AG04449 (cell line): ENCODE measurements at regions not wholly inside any gene's neighbourhood (a gene's known extent, or its start where the extent isn't known, plus 50 kb on each side); places are given as distances from the start of the nearest gene placed in this dataset.

Experiments
- CTCF ChIA-PET: fragments of 350-600 bp; formaldehyde crosslinking; extraction: SDS; loops from one replicate; lab custom pipeline; 2021; ENCODE audit warnings: antibody characterized with exemption; lab: Yijun Ruan, JAX
- POLR2A ChIA-PET: fragments of 400-600, 350-600 bp; formaldehyde crosslinking; extraction: SDS; loops from one replicate; lab custom pipeline; 2020; ENCODE audit warnings: antibody characterized with exemption, inconsistent platforms; lab: Yijun Ruan, JAX
- DNase-seq: peaks from one replicate; pipeline ENCODE4 v3.0.0-alpha.2; 2010; ENCODE audit warnings: low read depth, low spot score
- H3K4me3 ChIP-seq: 2 replicates; pipeline ENCODE4 v1.5.1; 2011; ENCODE audit warnings: low read depth, mild to moderate bottlenecking, control low read depth, low read length
- TF ChIP-seq, protein P1 (sequence below): IDR thresholded peaks from one replicate; pipeline ENCODE4 v1.5.1; 2011; ENCODE audit warnings: mild to moderate bottlenecking, moderate library complexity, low read length, control low read depth, inconsistent platforms; ENCODE audit not compliant: insufficient read depth; ENCODE audit errors: missing control alignments

DNA sequence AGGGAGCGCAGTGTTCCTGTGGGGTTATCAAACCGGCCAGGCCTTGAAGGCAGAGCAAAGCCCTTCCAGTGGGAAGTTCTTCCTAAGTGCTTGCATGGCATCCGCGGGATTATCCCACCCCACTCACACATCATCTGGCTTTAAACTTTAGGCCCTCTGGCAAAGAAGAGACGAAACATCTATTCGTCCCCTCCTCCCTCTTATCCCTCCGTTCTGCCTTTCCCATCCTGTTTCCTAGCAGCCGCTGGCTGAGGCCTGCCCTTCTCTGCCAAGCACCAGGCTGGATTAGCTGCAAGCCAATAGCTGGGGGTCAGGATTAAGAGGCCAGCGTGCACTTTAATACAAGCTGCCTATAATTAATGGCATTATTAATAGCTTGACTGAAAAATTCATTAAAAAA lies 621.0 kb downstream of the PKHD1 start:
- CTCF ChIA-PET, result no interaction called here
- POLR2A ChIA-PET, result no interaction called here
- no peak overlapping the region for H3K4me3 ChIP-seq
- no peak for DNase-seq
- TF ChIP-seq, protein P1, sequence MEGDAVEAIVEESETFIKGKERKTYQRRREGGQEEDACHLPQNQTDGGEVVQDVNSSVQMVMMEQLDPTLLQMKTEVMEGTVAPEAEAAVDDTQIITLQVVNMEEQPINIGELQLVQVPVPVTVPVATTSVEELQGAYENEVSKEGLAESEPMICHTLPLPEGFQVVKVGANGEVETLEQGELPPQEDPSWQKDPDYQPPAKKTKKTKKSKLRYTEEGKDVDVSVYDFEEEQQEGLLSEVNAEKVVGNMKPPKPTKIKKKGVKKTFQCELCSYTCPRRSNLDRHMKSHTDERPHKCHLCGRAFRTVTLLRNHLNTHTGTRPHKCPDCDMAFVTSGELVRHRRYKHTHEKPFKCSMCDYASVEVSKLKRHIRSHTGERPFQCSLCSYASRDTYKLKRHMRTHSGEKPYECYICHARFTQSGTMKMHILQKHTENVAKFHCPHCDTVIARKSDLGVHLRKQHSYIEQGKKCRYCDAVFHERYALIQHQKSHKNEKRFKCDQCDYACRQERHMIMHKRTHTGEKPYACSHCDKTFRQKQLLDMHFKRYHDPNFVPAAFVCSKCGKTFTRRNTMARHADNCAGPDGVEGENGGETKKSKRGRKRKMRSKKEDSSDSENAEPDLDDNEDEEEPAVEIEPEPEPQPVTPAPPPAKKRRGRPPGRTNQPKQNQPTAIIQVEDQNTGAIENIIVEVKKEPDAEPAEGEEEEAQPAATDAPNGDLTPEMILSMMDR, result no peak

DNA sequence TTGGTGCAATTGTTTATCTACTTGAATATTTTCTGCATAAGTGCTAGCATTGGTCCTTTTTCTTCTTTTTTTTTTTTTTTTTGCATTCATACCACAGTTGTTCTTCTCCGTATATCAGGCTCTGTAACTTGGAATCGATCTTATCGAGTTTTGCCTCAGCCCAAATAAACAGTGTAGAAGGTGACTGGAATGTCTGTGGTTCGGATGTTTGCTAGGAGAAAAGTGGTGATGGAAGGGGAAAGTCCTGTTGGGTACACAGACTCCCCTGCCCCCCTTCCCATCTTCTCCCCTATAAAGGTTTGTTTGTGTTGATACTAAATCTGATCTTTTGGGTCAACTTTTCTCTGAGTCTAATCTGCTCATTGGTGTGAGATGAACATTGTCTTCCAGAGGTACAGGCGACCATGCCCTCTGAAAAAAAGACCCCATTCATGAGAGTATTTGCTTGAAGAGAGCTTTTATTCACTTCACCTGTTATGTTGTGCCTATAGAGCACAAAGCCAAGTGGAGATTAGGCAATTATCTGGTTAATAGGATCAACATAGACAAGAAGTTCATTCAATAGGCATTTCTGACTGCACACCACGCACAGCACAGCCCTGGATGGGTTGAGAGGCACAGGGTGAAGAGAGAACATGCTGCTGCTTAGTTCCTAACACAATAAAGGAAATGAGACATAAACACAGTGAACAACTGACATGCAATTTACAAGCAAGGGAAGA lies 620.0 kb downstream of the PKHD1 start:
- ChIA-PET CTCF (no interaction called here), POLR2A (no interaction called here)
- H3K4me3 ChIP-seq, result no peak overlapping the region
- TF ChIP-seq, protein P1, result no peak
- no peak for DNase-seq

DNA sequence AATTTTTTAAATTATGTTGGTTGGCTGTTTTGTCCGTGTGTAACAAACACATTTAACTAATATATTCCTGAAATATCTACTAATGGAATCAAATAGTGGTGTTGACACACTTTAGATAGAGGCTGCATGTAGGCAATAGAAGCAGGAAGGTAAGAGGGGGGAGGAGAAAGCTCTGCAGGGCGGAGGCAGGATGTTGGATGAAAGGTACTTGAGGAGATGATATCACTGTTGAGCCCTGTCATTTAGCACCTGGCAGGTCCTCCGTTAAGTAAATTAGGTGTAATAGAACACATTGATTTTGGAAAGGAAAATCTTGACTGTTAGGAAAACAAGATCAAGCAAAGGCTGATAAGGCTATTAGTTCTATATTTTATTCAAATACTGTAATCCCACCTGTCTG lies 618.7 kb downstream of the PKHD1 start:
- CTCF ChIA-PET, result no interaction called here
- POLR2A ChIA-PET, result no interaction called here
- TF ChIP-seq, protein P1, result no peak
- DNase-seq, result no peak
- no peak overlapping the region for H3K4me3 ChIP-seq

DNA sequence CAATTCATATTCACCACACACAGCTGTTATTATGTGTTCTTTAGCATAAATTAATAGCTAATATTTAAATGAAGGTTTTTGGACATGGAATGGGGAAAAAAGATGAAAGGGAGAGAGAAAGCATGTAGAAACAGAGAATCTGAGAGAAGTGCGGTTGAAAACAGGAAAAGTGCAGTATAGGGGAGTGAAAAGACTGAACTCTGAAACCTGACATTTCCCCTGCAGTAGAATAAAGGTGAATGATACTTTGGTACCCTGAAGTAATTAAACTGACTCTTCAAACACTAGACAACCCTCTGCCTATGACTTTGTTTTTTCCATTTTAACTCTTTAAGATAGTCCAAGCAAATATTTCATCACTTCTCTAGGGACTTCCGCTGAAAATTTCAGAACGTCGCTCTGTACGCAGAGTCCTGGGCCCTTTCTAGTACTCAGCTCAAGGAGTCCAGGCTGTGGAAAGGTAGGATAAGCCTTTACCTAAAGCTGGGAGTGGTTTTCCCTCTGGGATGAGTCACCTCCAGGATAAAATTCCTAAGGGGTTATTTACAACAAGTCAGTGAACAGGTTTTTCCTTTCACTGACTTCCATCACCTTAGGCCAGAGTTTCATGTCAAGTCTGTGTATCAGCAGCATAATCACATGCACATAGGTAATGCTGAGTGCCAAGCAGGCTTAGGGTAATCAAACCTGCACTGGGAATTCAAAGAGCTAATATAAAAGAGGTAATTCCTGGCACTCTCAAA lies 614.5 kb downstream of the PKHD1 start:
- TF ChIP-seq, protein P1, result no peak
- H3K4me3 ChIP-seq, result no peak overlapping the region
- ChIA-PET POLR2A (no interaction called here), CTCF (no interaction called here)
- no peak for DNase-seq

DNA sequence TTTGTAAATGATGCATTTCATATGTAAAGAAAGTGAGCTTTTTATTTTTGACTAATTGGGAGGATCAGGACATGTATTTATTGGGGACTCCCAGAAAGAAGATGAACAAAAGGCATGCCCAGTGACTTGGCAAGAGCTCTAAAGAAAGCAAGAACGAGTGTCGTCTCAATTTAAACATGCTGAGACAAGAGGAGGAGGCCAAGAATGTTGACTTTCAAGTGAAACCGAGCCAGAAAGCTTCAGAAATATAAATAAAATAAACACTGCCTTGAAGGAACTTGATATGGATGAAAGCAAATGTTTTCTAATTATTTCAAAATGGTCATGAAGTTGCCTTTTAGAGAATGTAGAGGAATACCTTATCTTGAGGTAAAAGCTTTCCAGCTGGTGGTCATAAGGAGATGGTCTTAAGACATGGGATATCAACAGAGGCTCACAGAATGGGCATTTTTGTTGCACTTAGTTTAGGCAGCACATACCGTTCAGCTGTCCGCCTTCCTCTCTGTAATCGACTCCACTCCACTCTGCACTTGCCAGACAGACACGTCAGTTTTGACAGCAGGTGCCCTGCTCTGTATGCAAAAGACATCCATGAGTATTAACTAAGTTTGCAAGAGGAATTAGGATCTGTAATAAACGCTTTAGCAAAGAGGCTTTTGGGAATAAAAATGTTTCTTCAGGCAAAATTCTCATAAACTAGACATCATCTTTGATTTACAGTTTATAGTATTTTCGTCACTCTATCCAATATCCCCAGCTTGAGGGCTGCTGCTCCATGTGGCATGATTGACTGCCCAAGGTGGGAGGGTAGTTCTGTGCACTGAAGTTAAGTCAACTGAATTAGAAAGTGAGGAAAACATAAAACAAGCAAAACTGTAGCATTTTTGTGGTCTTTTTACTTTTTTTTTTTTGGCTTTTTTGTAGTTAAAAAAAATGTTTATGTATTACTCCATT lies 613.1 kb downstream of the PKHD1 start:
- POLR2A ChIA-PET, result no interaction called here
- no peak overlapping the region for H3K4me3 ChIP-seq
- CTCF ChIA-PET, result no interaction called here
- no peak for DNase-seq
- TF ChIP-seq, protein P1, result no peak
